Glutamatergic neuron (in vitro differentiated cells): ENCODE measurements at regions not wholly inside any gene's neighbourhood (a gene's known extent, or its start where the extent isn't known, plus 50 kb on each side); places are given as distances from the start of the nearest gene placed in this dataset.
A peak's percentile ranks its signal among the peaks of the same experiment; 100 is the strongest.

Experiments
- DNase-seq: peaks from one replicate; pipeline ENCODE4 v3.0.0; 2022
- H3K27ac Mint-ChIP-seq: one replicate; pipeline ENCODE4 v1.8.0; 2020; ENCODE audit warnings: mild to moderate bottlenecking, mixed read lengths, inconsistent platforms; ENCODE audit not compliant: unreplicated experiment
- H3K27me3 Mint-ChIP-seq: one replicate; pipeline ENCODE4 v1.8.0; 2020; ENCODE audit warnings: mild to moderate bottlenecking, moderate library complexity, mixed read lengths, inconsistent platforms; ENCODE audit not compliant: unreplicated experiment
- H3K36me3 Mint-ChIP-seq: one replicate; pipeline ENCODE4 v1.8.0; 2020; ENCODE audit warnings: mild to moderate bottlenecking, mixed read lengths, inconsistent platforms; ENCODE audit not compliant: unreplicated experiment
- H3K4me1 Mint-ChIP-seq: one replicate; pipeline ENCODE4 v1.8.0; 2020; ENCODE audit warnings: mild to moderate bottlenecking, low read depth, mixed read lengths, inconsistent platforms; ENCODE audit not compliant: unreplicated experiment
- H3K4me3 Mint-ChIP-seq: one replicate; pipeline ENCODE4 v1.8.0; 2020; ENCODE audit warnings: mild to moderate bottlenecking, mixed read lengths, inconsistent platforms; ENCODE audit not compliant: unreplicated experiment
- H3K9me3 Mint-ChIP-seq: one replicate; pipeline ENCODE4 v1.8.0; 2020; ENCODE audit warnings: mild to moderate bottlenecking, moderate library complexity, mixed read lengths, inconsistent platforms; ENCODE audit not compliant: unreplicated experiment
- TF ChIP-seq, protein P1 (sequence below): fragments of 200-600 bp; sonication (generic); IDR thresholded peaks from one replicate; pipeline ENCODE4 v1.5.0; 2021; ENCODE audit not compliant: partially characterized antibody, unreplicated experiment

DNA sequence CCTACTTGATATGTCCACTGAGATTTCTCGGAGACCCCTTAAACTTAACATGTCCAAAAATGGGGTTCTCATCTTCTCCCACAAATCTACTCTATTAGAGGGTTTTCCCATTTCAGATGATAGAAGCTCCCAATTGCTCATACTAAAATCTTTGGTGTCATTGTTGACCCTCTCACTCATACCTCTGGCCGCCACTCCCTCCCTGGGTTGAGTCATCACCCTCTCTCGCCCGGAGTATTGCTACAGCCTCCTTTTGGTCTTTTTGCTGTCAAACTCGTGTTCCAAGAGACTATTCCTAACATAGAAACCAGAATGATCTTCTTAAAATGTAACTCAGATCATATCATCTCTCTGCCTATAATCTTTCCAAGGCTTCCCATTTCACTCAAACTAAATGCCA is 91.0 kb upstream of the GNAQ start:
- Mint-ChIP-seq H3K9me3 (no peaks in the 10 kb centered on the region), H3K36me3 (no peaks in the 10 kb centered on the region), H3K27ac (no peak overlapping the region), H3K4me1 (no peaks in the 10 kb centered on the region), H3K27me3 (no peaks in the 10 kb centered on the region), H3K4me3 (no peak overlapping the region)
- no peak for DNase-seq
- TF ChIP-seq, protein P1, sequence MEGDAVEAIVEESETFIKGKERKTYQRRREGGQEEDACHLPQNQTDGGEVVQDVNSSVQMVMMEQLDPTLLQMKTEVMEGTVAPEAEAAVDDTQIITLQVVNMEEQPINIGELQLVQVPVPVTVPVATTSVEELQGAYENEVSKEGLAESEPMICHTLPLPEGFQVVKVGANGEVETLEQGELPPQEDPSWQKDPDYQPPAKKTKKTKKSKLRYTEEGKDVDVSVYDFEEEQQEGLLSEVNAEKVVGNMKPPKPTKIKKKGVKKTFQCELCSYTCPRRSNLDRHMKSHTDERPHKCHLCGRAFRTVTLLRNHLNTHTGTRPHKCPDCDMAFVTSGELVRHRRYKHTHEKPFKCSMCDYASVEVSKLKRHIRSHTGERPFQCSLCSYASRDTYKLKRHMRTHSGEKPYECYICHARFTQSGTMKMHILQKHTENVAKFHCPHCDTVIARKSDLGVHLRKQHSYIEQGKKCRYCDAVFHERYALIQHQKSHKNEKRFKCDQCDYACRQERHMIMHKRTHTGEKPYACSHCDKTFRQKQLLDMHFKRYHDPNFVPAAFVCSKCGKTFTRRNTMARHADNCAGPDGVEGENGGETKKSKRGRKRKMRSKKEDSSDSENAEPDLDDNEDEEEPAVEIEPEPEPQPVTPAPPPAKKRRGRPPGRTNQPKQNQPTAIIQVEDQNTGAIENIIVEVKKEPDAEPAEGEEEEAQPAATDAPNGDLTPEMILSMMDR = no peak

- no peaks in the 10 kb centered on the region for H3K27me3 Mint-ChIP-seq
- TF ChIP-seq, protein P1 = peak; percentile 73
- H3K4me1 Mint-ChIP-seq = no peaks in the 10 kb centered on the region
- no peaks in the 10 kb centered on the region for H3K36me3 Mint-ChIP-seq
- no peak overlapping the region for H3K4me3 Mint-ChIP-seq
- H3K9me3 Mint-ChIP-seq = no peaks in the 10 kb centered on the region
- DNase-seq = peak; percentile 72
- H3K27ac Mint-ChIP-seq = no peak overlapping the region
These were observed 89.9 kb upstream of the GNAQ start for GRCh38 chr9:78121488-78121887.

GRCh38 chr9:78118742-78119473 is 87.3 kb upstream of the GNAQ start:
- DNase-seq = no peak
- no peaks in the 10 kb centered on the region for H3K4me1 Mint-ChIP-seq
- H3K27me3 Mint-ChIP-seq = no peaks in the 10 kb centered on the region
- H3K36me3 Mint-ChIP-seq = no peaks in the 10 kb centered on the region
- no peak overlapping the region for H3K4me3 Mint-ChIP-seq
- no peaks in the 10 kb centered on the region for H3K9me3 Mint-ChIP-seq
- no peak overlapping the region for H3K27ac Mint-ChIP-seq
- TF ChIP-seq, protein P1 = no peak

DNA sequence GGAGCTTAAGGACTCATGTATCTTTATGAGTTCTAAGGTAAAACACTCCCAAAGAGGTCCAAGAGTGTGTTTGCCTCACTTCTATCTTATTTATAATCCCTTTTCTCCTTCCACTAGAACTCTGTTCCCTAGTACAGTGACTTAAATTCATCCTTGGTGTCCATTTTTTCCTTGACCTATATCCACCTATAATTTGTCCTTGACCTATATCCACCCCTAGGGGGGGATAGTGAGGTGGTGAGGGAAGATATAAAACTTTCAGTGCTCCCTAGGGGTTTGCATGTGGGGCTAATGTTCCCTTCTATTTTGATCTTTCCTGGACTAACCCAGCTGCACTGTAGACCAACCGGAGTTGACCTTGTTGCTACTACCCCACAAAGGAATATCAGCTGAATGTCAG is 83.5 kb upstream of the GNAQ start:
- H3K27ac Mint-ChIP-seq = no peak overlapping the region
- no peak for DNase-seq
- no peaks in the 10 kb centered on the region for H3K4me1 Mint-ChIP-seq
- H3K9me3 Mint-ChIP-seq = no peaks in the 10 kb centered on the region
- no peak overlapping the region for H3K4me3 Mint-ChIP-seq
- TF ChIP-seq, protein P1 = peak; percentile 69
- H3K27me3 Mint-ChIP-seq = no peaks in the 10 kb centered on the region
- no peaks in the 10 kb centered on the region for H3K36me3 Mint-ChIP-seq

DNA sequence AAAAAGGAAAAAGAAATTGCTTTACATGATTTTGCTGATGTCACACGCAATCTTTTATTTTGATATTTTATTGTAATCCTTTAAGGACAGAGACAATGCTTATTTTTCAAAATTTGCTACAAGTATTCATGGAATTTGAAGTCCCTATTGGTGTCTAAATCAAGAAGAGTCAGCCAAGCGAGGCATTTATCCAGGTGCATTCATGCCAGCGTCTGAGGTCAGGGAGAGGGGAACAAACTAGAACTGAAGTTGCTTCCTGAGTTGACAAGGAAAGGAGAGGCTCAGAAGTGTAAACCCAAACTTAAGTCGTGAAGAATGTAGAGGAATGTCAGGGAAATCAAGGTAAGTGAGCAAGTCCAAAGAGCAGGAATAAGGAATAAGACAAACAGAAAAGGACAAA is 83.0 kb upstream of the GNAQ start:
- Mint-ChIP-seq H3K27ac (no peak overlapping the region), H3K36me3 (no peaks in the 10 kb centered on the region), H3K4me1 (no peaks in the 10 kb centered on the region), H3K4me3 (no peak overlapping the region), H3K9me3 (no peaks in the 10 kb centered on the region), H3K27me3 (no peaks in the 10 kb centered on the region)
- DNase-seq = no peak
- TF ChIP-seq, protein P1 = no peak
